ENCODE measurements at regions not wholly inside any gene's neighbourhood (a gene's known extent, or its start where the extent isn't known, plus 50 kb on each side); places are given as distances from the start of the nearest gene placed in this dataset.

GRCh38 chr22:22976033-22976922 lies 88.7 kb downstream of the IGLL5 start:
- no peak overlapping the region for H3K27ac ChIP-seq (ENCODE audit: low read depth, low read length, poor library complexity, severe bottlenecking)
- ChIA-PET CTCF (no interaction called here), POLR2A (ENCODE audit: low non-redundant PET) (no interaction called here)
- no peaks in the 10 kb centered on the region for H3K4me1 ChIP-seq (ENCODE audit: insufficient read depth, low read length, poor library complexity, severe bottlenecking)
- H3K9me3 ChIP-seq (ENCODE audit: low read depth, low read length, poor library complexity, severe bottlenecking), result peaks cover 20% of the 10 kb centered on the region
- intact Hi-C loops (cut with micrococcal nuclease; ENCODE audit: unreplicated experiment), result no loop called here
- H3K36me3 ChIP-seq (ENCODE audit: insufficient read depth, low read length, poor library complexity, severe bottlenecking), result no peaks in the 10 kb centered on the region
- no peak for TF ChIP-seq EZH2 (IDR thresholded peaks at IDR 0.05; ENCODE audit: borderline replicate concordance, low read depth, low read length, poor library complexity, severe bottlenecking)
- TF ChIP-seq CTCF (conservative IDR thresholded peaks at IDR 0.05; ENCODE audit: low read depth, low read length), result no peak
- no peak overlapping the region for H3K4me3 ChIP-seq (ENCODE audit: low read depth, low read length, poor library complexity, severe bottlenecking)
- BruUV-seq (replicated peaks), result no TSS peak
- no peak for DNase-seq (ENCODE audit: low spot score)
- H3K27me3 ChIP-seq (replicated peaks; ENCODE audit: insufficient read depth, low read depth, low read length, poor library complexity), result no peaks in the 10 kb centered on the region

- no TSS peak for BruUV-seq (replicated peaks)
- POLR2A ChIA-PET (ENCODE audit: low non-redundant PET), result no interaction called here
- Histone ChIP-seq H3K4me1 (ENCODE audit: insufficient read depth, low read length, poor library complexity, severe bottlenecking) (no peaks in the 10 kb centered on the region), H3K36me3 (ENCODE audit: insufficient read depth, low read length, poor library complexity, severe bottlenecking) (no peaks in the 10 kb centered on the region), H3K27me3 (replicated peaks; ENCODE audit: insufficient read depth, low read depth, low read length, poor library complexity) (no peaks in the 10 kb centered on the region), H3K27ac (ENCODE audit: low read depth, low read length, poor library complexity, severe bottlenecking) (no peak overlapping the region), H3K9me3 (ENCODE audit: low read depth, low read length, poor library complexity, severe bottlenecking) (peaks cover 20% of the 10 kb centered on the region), H3K4me3 (ENCODE audit: low read depth, low read length, poor library complexity, severe bottlenecking) (no peak overlapping the region)
- CTCF ChIA-PET, result no interaction called here
- no peak for DNase-seq (ENCODE audit: low spot score)
- no peak for TF ChIP-seq CTCF (conservative IDR thresholded peaks at IDR 0.05; ENCODE audit: low read depth, low read length)
- TF ChIP-seq EZH2 (IDR thresholded peaks at IDR 0.05; ENCODE audit: borderline replicate concordance, low read depth, low read length, poor library complexity, severe bottlenecking), result no peak
- intact Hi-C loops (cut with micrococcal nuclease; ENCODE audit: unreplicated experiment), result no loop called here
These were observed 90.0 kb downstream of the IGLL5 start for GRCh38 chr22:22977479-22978200.

- TF ChIP-seq CTCF (conservative IDR thresholded peaks at IDR 0.05; ENCODE audit: low read depth, low read length) (no peak), EZH2 (IDR thresholded peaks at IDR 0.05; ENCODE audit: borderline replicate concordance, low read depth, low read length, poor library complexity, severe bottlenecking) (no peak)
- intact Hi-C loops (cut with micrococcal nuclease; ENCODE audit: unreplicated experiment), result no loop called here
- no peak overlapping the region for H3K27ac ChIP-seq (ENCODE audit: low read depth, low read length, poor library complexity, severe bottlenecking)
- no TSS peak for BruUV-seq (replicated peaks)
- H3K27me3 ChIP-seq (replicated peaks; ENCODE audit: insufficient read depth, low read depth, low read length, poor library complexity), result no peaks in the 10 kb centered on the region
- POLR2A ChIA-PET (ENCODE audit: low non-redundant PET), result no interaction called here
- no peak overlapping the region for H3K4me3 ChIP-seq (ENCODE audit: low read depth, low read length, poor library complexity, severe bottlenecking)
- no peaks in the 10 kb centered on the region for H3K4me1 ChIP-seq (ENCODE audit: insufficient read depth, low read length, poor library complexity, severe bottlenecking)
- no peak for DNase-seq (ENCODE audit: low spot score)
- H3K9me3 ChIP-seq (ENCODE audit: low read depth, low read length, poor library complexity, severe bottlenecking), result peaks cover 20% of the 10 kb centered on the region
- H3K36me3 ChIP-seq (ENCODE audit: insufficient read depth, low read length, poor library complexity, severe bottlenecking), result no peaks in the 10 kb centered on the region
- CTCF ChIA-PET, result no interaction called here
These were observed 91.0 kb downstream of the IGLL5 start for GRCh38 chr22:22978637-22979036.
